SKM-1 (cell line): ENCODE measurements at regions not wholly inside any gene's neighbourhood (a gene's known extent, or its start where the extent isn't known, plus 50 kb on each side); places are given as distances from the start of the nearest gene placed in this dataset.

Experiments
- DNase-seq: peaks from one replicate; lab custom pipeline; 2025; ENCODE audit not compliant: unreplicated experiment; lab: John Stamatoyannopoulos, UW

DNA sequence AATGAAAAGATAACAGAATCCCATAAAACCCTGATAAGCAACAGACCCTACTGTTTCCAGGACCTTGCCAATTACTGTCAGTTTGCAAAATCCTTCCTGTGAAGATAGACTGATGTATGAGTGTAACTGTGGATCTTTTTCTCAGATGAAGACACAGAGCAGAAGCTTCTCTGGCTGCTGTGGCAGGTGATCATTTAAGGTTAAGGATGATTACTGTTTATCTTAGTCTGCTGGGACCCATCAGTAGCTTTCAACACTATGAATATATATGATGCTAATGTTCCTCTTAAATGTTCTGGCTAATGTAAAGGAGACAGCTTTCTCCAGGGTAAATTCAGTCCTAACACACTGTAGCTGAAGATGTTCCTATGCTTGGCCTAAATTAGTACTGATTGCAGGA is 56.0 kb upstream of the CTTNBP2 start:
- DNase-seq = no peak

DNA sequence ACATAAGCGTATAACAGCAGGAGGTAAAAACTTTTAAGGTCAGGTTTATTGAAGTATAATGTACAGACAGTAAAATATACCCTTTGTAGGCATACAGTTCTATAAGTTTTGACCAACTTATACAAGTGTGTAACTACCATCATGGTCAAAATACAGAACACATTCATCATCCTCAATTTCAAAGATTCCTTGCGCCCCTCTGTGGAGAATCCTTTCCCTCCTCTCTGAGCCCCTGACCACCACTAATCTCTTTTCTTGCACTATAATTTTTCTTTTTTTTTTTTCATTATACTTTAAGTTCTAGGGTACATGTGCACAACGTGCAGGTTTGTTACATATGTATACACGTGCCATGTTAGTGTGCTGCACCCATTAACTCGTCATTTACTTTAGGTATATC is 58.1 kb upstream of the CTTNBP2 start:
- no peak for DNase-seq

DNA sequence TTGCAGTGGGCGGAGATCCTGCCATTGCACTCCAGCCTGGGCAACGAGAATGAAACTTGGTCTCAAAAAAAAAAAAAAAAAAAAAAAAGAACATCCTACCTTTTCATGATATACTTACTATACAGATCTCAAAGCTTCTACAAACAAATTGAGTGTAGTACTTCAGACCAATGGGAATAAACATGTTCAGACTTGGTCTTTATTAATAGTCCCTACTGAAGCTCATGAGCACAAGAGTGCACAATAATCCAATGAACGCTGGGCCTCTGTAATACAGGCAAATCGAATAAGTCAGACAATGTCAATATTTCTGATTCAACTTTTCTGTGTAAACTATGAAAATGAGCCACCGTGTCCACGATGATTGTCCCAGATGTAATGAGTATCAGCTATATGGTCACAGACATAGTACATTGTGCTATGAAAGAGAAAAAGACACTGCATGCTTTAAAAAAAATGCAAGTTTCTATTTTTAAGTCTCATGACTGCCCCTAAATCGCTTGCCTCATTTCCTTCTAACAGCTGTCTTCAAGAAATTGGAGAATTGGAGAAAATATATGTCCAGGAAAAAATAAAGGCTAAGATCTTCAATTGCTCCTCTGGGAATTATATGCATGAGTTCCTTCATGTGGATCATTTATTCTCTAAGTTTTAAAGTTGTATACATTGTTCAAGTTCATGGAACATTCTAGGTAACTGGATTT is 64.0 kb upstream of the CTTNBP2 start:
- DNase-seq = no peak

DNA sequence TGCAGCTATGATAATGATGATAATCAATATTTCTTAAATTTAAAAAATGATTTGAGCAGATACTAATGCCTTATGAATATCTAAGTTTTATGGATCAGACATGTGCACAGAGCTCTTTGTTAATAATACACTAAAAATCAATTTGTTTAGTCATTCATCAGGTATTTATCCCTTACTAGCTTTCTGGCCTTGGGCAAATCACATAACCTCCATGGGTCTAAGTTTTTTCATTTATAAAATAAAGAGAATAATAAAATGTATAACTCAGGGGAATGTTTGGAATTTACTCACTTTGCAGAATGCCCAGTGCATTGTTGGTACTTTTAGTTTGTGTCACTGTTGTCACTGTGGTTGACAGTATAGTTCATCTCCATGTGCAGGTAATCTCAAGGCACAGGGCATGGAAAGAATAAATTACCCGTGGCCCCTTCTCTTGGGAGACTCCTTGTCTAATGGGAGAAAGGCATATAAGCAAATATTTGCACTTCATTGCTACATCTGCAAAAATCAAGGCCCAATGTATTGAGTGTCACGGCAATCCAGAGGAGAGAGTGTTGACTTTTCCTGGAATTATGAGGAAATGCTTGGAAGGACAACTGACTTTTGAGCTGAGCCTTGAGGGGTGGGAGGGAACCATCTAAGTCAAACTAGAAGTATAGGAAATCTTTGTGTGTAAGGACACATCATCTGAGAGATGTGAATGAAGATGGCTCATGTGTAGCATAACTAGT is 64.7 kb upstream of the CTTNBP2 start:
- DNase-seq = no peak

DNA sequence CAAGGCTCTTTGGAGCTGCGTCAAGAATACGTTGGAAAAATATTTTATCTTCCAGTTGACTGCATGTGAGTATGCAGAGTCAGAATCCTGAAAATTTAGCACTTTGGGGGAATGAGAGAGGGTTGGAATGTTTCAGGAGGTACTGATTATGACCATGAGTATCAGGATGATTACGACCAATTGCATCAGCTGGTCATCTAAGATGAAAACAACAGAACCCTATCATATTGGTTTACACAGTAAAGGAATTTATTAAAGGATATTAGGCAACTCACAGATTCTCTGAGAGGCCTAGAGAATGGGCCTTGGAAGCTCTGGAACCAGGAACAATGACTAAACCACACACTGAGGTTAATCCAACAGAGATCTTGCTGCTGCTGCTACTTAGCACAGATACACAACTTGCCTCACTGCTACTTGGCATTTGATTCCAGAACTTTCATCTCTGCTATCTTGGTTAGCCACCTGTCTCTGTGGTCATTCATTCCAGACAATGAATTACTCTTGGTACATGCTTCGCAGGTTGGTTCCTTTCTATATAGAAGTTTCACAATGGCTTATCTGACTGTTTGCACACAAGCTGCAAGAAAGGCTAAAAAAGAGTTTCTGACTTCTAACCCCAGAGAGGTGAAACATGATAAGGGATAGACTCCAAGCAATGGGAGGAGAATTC is 68.0 kb upstream of the CTTNBP2 start:
- DNase-seq = no peak

DNA sequence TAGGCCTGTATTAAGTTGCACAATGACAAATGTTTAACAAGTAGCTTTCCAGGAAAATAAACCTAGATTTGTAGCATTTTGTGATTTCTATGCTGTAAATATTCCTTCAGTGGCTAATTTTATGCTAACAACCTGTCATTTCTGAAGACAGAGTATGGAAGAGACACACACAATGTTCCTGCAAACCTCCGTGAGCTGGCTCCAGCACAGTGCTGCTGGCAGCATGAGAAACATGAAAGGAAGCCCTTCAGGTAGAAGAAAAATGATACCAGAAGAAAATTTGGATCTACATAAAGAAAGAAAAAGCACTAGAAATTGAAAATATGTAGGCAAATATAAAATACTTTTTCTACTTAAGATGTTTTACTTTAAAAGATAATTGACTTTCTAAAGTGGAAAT is 69.5 kb upstream of the CTTNBP2 start:
- DNase-seq = no peak

DNA sequence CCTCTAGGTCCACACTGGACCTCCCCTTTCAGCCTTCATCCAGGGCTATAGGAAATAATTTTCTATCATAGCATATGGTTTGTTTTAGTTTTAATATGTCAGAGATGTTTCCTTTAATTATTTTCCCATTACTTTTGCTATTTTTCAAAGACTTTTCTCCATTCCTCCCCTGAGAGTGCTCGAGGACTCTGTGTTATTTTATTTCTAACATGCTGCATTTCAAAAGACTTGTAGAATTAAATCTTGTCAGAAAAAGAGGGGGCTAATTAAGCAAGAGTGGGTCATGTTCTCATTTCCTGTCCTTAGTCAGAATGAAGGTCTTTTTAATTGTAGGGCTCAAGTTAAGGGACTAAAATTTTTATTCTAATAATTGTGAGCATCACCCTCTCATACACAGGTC is 71.6 kb upstream of the CTTNBP2 start:
- DNase-seq = no peak

DNA sequence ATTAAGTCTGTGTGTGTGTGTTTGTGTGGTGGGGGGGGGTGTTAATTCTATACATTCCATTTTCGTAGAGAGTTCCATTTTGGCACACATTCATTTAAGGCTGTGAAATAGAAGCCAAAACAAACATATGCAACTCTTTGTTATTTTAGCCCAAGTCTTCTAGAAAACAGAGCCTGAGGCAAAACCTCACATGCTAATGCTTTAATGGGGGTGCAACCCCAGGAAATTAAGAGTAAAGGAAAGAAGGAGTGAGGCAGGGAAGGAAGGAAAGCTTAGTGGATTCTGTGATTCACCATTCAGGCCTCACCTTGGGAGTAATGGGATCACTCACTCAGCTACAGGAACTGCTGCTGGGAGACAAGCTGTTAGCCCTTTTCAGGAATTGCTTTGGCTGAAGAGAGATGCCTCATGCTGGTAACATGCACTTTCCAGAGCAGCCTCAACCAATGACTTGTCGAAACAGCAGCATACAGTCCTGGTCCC is 73.0 kb upstream of the CTTNBP2 start:
- no peak for DNase-seq

DNA sequence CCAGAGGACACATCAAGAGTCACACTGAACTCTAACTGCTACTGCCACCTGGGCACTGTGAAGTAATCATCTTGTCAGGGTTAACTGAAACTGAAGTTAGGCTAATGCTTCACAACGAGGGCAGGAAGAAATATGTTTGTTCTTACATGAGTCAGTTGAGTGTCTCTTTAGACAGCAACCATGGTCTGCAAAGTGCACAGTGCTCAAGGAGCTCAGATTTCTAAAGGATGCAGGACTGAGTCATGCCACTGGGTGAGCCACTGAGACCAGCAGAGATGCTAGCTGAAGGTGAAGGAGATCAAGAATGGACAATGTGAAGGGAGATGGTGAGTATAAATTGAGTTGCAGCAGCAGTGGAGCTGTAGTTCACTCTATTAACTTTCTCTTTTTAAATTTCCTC is 76.0 kb upstream of the CTTNBP2 start:
- no peak for DNase-seq

DNA sequence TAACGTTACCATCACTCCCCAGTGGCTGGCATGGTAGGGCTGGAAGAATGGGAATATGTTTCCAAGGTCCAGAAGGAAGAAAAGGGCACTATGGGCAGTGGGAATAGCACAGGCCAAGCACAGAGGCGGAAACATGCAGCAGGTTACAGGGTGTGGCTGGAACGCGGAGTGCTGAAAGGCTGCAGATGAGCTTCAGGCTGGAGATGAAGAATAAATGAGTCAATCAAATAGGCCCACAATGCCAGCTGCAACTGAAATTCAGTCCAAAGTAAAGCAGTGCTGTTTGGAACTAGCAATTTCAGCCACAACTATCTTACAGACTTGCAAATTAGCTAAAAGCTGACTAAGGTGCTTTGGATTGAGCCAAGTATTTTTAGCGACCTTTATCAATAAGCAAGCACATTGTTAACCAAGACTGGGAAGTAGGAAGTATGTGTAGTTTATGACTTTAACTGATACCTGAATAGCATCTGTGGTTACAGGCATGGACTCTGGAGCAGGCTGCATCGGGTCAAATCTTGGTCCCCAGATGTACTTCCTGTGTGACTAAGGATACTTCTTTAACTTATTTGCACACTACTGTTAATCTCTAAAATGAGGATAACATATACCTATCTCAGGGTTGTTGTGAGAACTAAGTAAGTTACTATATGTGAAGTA is 77.5 kb upstream of the CTTNBP2 start:
- DNase-seq = no peak

DNA sequence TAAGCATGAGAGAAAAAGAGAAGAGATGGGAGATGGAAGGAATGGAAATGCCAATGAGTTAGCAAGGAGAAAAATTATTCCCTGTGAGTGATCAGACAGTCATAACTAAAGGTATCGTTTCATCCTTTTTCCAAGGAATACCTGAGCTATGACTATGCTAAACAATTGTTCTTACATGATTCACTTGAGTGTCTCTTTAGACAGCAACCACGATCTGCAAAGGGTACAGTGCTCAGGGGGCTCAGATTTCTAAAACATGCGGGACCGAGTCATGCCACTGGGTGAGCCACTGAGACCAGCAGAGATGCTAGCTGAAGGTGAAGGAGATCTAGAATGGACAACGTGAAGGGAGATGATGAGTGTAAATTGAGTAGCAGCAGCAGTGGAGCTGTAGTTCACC is 78.0 kb upstream of the CTTNBP2 start:
- no peak for DNase-seq

DNA sequence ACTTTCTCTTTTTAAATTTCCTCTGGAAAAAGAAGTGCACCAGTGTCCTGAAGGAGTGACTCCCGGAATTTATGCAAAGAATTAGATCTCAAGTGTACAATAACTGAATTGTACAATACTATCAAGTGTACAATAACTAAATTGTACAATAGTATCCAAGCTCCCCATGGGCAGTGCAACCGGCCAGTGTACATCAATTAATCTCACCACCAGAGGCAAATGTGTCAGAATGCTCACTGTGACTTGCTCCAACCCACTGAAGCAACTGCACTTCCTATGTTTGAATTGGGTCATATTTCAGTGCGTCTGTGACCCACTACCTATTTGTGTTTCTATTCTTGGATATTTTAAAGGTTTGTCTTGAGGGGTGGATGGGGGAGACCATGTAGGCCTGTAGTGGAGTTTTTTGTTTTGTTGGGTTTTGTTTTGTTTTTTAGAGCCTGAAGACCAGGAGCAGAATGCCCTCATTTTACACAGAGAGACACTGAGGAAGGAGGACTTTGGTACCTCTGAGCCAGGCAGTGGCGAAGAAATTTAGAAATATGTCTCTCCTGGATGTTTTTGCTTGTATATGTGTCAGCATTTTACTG is 78.5 kb upstream of the CTTNBP2 start:
- no peak for DNase-seq

DNA sequence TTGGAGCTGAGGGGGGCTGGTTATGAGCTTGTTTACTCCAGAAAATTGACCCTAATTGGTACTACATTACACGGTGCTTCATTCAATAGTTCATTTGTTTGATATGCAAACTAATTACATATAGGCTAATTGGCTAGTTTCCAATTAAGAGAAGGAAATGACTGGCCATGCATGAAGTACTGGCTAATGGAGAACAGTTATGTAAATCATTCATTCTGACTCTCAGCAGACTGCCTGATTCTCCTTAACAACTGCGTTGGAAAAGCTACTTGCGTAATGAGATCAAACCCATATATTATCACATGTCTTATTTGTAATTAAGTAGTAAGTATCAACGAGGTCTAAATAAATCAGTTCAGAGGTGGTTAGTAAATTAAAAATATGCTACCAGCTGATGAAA is 81.8 kb upstream of the CTTNBP2 start:
- no peak for DNase-seq

DNA sequence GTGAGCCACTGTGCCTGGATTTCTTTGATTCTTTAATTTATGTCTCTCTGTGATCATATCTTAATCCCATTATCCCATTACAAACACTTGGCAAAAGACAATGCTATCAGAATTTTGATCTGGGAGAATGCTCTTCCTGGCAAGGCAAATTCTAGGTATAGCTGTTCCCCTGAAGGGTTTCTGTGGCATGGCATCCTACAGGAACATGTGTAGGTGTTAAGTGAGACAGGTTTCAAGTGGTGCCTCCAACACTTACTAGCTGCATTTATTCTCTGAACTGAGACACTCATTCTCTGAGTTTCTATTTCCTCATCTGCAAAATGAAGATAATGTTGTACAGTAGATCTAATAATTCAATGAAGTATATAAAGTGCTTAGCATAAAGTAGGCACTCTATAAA is 87.1 kb upstream of the CTTNBP2 start:
- no peak for DNase-seq

DNA sequence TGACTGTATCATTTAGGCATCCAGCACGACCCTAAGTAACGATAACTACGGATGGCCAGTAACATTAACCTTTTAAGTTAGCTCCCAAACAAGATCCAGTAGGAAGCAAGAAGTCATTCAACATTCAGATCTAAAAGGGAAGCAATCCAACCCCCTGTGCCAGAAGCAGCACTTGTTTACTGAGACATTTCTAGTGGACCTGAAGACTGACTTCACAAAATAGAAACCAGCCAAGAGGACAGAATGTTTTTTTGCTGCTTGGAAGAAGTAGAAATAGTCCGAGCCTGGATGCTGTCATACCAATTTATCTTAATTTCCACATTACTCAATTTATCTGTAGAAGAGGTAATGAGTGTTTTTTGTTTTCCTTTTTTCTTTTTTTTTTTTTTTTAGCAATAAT is 88.0 kb upstream of the CTTNBP2 start:
- DNase-seq = no peak

DNA sequence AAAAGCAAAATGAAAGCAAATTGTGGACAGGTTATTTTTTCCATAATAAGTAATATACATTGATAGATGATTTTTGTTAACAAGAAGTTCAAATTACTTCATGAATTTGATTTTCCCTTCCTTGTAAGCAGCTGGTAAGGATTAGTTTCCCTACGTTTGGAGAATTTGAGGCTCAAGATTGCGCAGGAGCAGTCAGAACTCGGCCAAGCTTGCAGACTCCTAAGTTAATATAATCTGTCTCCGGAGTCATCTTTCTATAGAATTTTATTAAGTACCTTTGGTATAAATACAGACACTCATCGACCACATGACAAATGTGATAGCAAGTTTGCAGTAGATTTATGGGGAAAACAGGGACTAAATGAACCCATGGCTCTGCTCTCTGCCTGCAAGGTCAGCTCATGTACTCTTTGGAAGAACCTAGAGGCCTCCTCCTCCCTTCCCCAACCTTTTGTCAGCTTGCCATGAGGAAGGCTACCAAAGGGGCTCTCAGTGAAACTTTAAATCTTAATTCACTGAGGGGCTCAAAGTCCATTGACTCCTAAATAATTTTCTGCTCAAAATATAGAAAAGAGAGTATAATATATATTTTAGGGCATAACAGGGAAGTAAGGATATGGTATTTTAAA is 89.2 kb upstream of the CTTNBP2 start:
- DNase-seq = no peak

DNA sequence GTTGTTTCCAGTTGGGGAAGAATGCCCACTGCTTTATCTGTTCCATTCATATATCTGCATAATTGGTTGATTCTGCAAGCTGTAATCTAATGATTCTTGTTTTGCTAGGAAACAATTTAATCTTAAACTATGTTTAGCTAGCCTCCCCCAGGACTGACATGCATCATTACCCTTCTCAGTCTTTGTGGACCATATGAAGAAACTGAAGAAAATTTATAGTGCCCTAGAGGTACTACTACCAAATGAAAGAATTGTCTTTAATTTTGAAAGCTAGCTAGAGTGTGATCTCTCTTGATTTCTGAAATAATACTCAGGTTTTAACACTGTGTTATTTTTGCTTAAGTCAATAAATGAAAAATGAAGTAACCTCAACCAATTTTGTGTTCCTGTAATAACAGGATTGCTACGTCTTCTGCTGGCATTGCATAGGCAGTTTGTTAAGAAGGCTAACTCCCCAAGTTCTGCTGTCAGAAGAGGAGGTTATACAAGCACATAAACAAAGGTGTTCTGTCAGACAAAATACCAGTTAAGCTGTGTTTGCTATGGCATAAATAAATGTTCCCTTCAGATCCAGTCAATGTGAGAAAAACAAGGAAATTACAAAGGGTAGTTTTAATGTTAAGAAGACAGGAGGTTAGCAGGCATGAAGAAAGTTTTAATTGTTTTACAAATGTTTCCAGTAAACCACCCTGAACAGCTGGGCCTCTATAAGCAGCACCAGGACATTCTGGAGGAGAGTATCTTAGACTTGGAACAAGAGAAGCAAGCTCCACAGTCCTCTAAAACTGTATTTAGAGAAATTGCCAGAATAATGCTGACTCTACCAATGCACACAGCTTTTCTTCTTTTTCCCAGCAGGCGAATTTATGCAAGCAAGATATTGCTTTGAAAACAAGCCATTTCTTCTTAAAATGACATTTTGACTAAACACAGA is 90.3 kb upstream of the CTTNBP2 start:
- no peak for DNase-seq

DNA sequence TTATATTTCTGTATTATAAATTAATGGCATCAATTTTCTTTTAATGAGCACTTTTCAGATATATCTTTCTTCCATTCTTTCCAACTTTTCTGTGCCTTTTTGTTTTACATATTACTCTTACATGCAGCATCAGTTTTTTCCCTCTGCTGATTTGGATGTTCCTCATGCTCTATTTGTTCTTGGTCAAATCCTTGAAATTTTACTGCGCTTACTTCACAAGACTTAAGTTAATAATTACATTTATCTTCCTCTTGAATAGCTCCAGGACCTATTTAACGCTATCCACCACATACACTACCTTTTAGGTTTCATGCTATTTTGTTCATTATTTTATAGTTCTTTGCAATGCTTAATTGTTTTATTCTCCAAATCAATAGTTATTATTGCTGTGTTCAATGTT is 97.6 kb upstream of the CTTNBP2 start:
- DNase-seq = no peak

DNA sequence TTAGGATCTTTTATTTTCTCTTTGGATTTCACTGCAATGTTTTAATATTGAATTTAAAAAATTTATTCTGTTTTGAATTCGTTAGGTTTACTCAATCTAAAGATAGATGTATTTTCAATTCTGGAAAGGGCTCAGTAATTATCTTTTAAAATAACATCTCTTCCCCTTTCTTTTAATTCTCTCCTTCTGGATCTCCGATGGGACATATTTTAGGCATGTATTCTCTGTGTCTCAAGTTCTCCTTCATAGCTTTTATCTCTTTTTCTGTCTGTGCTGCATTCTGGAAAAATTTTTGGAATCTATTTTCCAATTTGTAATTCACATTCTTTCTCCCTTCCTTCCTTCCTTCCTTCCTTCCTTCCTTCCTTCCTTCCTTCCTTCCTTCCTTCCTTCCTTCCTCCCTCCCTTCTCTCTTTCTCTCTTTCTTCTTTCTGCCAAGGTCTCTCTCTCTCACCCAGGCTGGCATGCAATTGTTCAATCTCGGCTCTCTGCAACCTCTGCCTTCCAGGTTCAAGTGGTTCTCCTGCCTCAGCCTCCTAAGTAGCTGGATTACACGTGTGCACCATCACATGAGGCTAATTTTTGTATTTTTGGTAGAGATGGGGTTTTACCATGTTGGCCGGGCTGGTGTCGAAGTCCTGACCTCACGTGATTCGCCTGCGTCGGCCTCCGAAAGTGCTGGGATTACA is 98.5 kb upstream of the CTTNBP2 start:
- DNase-seq = no peak
